D721Med (cell line): ENCODE measurements at regions not wholly inside any gene's neighbourhood (a gene's known extent, or its start where the extent isn't known, plus 50 kb on each side); places are given as distances from the start of the nearest gene placed in this dataset.
"Not testable (repeated sequence)": the region's sequence is repeated elsewhere in the genome, so short reads cannot be mapped to it uniquely, and the experiment has no call there.

ENCODE experiments used
- DNase-seq: peaks from one replicate; pipeline ENCODE4 v3.0.0; 2011; ENCODE audit warnings: low spot score; ENCODE audit not compliant: insufficient read length
- FAIRE-seq: peaks from 2 replicates; lab custom pipeline; 2011; peaks lifted over from hg19 to GRCh38; lab: Jason Lieb, UNC
- CTCF ChIP-seq: IDR thresholded peaks from 2 replicates; pipeline ENCODE4 v1.5.1; 2012; ENCODE audit warnings: mild to moderate bottlenecking, control low read depth; ENCODE audit not compliant: insufficient read depth; ENCODE audit errors: missing control alignments

- no peak for TF ChIP-seq CTCF
- DNase-seq, result no peak
- no peak for FAIRE-seq
Measured at GRCh38 chr6:144951730-144952437, 666.7 kb downstream of the UTRN start.

- no peak for DNase-seq
- TF ChIP-seq CTCF, result no peak
- FAIRE-seq, result no peak
Measured at GRCh38 chr6:144952456-144953240, 667.5 kb downstream of the UTRN start.

GRCh38 chr6:144953552-144954240 lies 668.6 kb downstream of the UTRN start:
- no peak for FAIRE-seq
- TF ChIP-seq CTCF, result no peak
- DNase-seq, result no peak

- no peak for TF ChIP-seq CTCF
- no peak for DNase-seq
- FAIRE-seq, result no peak
Measured at GRCh38 chr6:144954241-144954556, 669.1 kb downstream of the UTRN start.

- DNase-seq (no peak), FAIRE-seq (no peak)
- TF ChIP-seq CTCF, result no peak
Measured at GRCh38 chr6:144955392-144955791, 670.3 kb downstream of the UTRN start.

GRCh38 chr6:144955859-144956258 lies 670.7 kb downstream of the UTRN start:
- no peak for FAIRE-seq
- no peak for TF ChIP-seq CTCF
- no peak for DNase-seq

GRCh38 chr6:144956697-144957096 lies 671.6 kb downstream of the UTRN start:
- FAIRE-seq, DNase-seq: not testable (repeated sequence)
